ENCODE measurements at regions not wholly inside any gene's neighbourhood (a gene's known extent, or its start where the extent isn't known, plus 50 kb on each side); places are given as distances from the start of the nearest gene placed in this dataset.
"Not testable (repeated sequence)": the region's sequence is repeated elsewhere in the genome, so short reads cannot be mapped to it uniquely, and the experiment has no call there.

- no peak for DNase-seq
These were observed 397.6 kb upstream of the MAF start for GRCh38 chr16:79998143-79998542.

GRCh38 chr16:79997257-79997656, 396.7 kb upstream of the MAF start:
- DNase-seq = no peak

- DNase-seq = no peak
These were observed 395.8 kb upstream of the MAF start for GRCh38 chr16:79996321-79996720.

GRCh38 chr16:79995315-79995714, 394.8 kb upstream of the MAF start:
- DNase-seq = no peak

- no peak for DNase-seq
These were observed 393.9 kb upstream of the MAF start for GRCh38 chr16:79994418-79994817.

- DNase-seq = no peak
These were observed 393.2 kb upstream of the MAF start for GRCh38 chr16:79993629-79994209.

- DNase-seq = no peak
These were observed 391.4 kb upstream of the MAF start for GRCh38 chr16:79991969-79992368.

- no peak for DNase-seq
These were observed 388.2 kb upstream of the MAF start for GRCh38 chr16:79988721-79989220.

GRCh38 chr16:79988089-79988488, 387.6 kb upstream of the MAF start:
- DNase-seq = peak; percentile 8

- no peak for DNase-seq
These were observed 385.8 kb upstream of the MAF start for GRCh38 chr16:79986352-79986751.

GRCh38 chr16:79985606-79986005, 385.1 kb upstream of the MAF start:
- DNase-seq = no peak

- not testable (repeated sequence) for DNase-seq
These were observed 383.6 kb upstream of the MAF start for GRCh38 chr16:79984149-79984548.

- no peak for DNase-seq
These were observed 382.3 kb upstream of the MAF start for GRCh38 chr16:79982862-79983261.

- no peak for DNase-seq
These were observed 381.8 kb upstream of the MAF start for GRCh38 chr16:79982361-79982760.

- DNase-seq = no peak
These were observed 381.3 kb upstream of the MAF start for GRCh38 chr16:79981814-79982213.

GRCh38 chr16:79980650-79981521, 380.3 kb upstream of the MAF start:
- no peak for DNase-seq

- DNase-seq = no peak
These were observed 377.7 kb upstream of the MAF start for GRCh38 chr16:79977940-79978836.

GRCh38 chr16:79973320-79973719, 372.8 kb upstream of the MAF start:
- DNase-seq = no peak

GRCh38 chr16:79972053-79972704, 371.6 kb upstream of the MAF start:
- DNase-seq = no peak

GRCh38 chr16:79971237-79971572, 370.7 kb upstream of the MAF start:
- DNase-seq = no peak

- DNase-seq = no peak
These were observed 370.2 kb upstream of the MAF start for GRCh38 chr16:79970551-79971236.

- DNase-seq = no peak
These were observed 369.6 kb upstream of the MAF start for GRCh38 chr16:79970087-79970486.

Measured in MV-4-11 (cell line).